ENCODE measurements at regions not wholly inside any gene's neighbourhood (a gene's known extent, or its start where the extent isn't known, plus 50 kb on each side); places are given as distances from the start of the nearest gene placed in this dataset.

GRCh38 chr4:155523358-155523757, 143.3 kb upstream of the GUCY1A1 start:
- Histone ChIP-seq H3K18ac (ENCODE audit: extremely low read depth, low read length) (no peak overlapping the region), H3K79me1 (ENCODE audit: low read depth, low read length) (no peaks in the 10 kb centered on the region), H2BK120ac (replicated peaks; ENCODE audit: low read depth, low read length) (no peak overlapping the region), H2BK20ac (ENCODE audit: low read length) (no peak overlapping the region), H3K9ac (replicated peaks in 1 of 4; ENCODE audit: extremely low read depth in 1 of 4, low read depth in 3 of 4, low read length in 3 of 4) (no peak overlapping the region), H2AFZ (ENCODE audit: low read length) (no peak overlapping the region), H3K36me3 (ENCODE audit: control insufficient read depth in 2 of 4, insufficient read depth in 4 of 4, low read length in 3 of 4) (no peaks in the 10 kb centered on the region), H3K4me1 (replicated peaks in 1 of 4; ENCODE audit: control insufficient read depth in 3 of 4, insufficient read depth in 4 of 4, low read length in 3 of 4) (no peaks in the 10 kb centered on the region), H3K14ac (ENCODE audit: insufficient read length) (no peak overlapping the region), H4K91ac (replicated peaks; ENCODE audit: insufficient read length, low read length) (no peak overlapping the region), H2BK12ac (ENCODE audit: low read depth, low read length) (no peak overlapping the region), H3K23me2 (ENCODE audit: low read depth, low read length) (no peaks in the 10 kb centered on the region), H4K5ac (ENCODE audit: insufficient read length, low read depth, low read length) (no peak overlapping the region), H2BK5ac (ENCODE audit: low read depth, low read length) (no peak overlapping the region), H4K8ac (ENCODE audit: extremely low read depth, insufficient read depth, low read length) (no peak overlapping the region), H3K27ac (ENCODE audit: low read depth, low read length) (no peak overlapping the region), H3K9me3 (ENCODE audit: insufficient read depth in 2 of 2, low read depth in 1 of 2, low read length in 1 of 2) (peaks cover 8 to 12% of the 10 kb centered on the region in 2 experiments; a peak in 2 of 4 replicates), H3K27me3 (replicated peaks in 1 of 4; ENCODE audit: control insufficient read depth in 3 of 4, extremely low read depth in 1 of 4, insufficient read depth in 3 of 4, low read length in 3 of 4) (no peaks in the 10 kb centered on the region), H2AK5ac (ENCODE audit: low read depth, low read length) (no peak overlapping the region), H3K4me2 (ENCODE audit: insufficient read depth in 1 of 2, low read depth in 2 of 2, low read length in 2 of 2) (no peak overlapping the region), H3K56ac (replicated peaks; ENCODE audit: insufficient read length, low read depth, low read length) (no peak overlapping the region), H4K20me1 (replicated peaks in 1 of 2; ENCODE audit: control insufficient read depth in 1 of 2, insufficient read depth in 2 of 2, low read length in 2 of 2) (no peaks in the 10 kb centered on the region), H3K4ac (replicated peaks; ENCODE audit: insufficient read length, low read depth, low read length) (no peak overlapping the region), H3K23ac (ENCODE audit: insufficient read length) (no peak overlapping the region), H3K4me3 (ENCODE audit: extremely low read depth in 1 of 4, insufficient read depth in 2 of 4, low read depth in 3 of 4, low read length in 4 of 4) (no peak overlapping the region), H2BK15ac (ENCODE audit: low read length) (no peak overlapping the region), H3K79me2 (ENCODE audit: control insufficient read depth in 1 of 2, insufficient read depth in 2 of 2, low read length in 2 of 2) (no peaks in the 10 kb centered on the region)
- POLR2A ChIA-PET (ENCODE audit: partially characterized antibody) = no interaction called here
- CTCF ChIA-PET (ENCODE audit: partially characterized antibody) = interaction anchor here (1.7 to 1.9 kb wide), 2 partner anchors 9 to 263 kb away, joined by 4 to 8 read pairs; no protein-coding TSS in a partner anchor
- FAIRE-seq = no peak
- 94% methylated on average over 2 of the region's 2 CpGs; no CpG with 5 or more reads in 1 of the 2 experiments for WGBS, 2 experiments (ENCODE audit: extremely low coverage in 1 of 2, insufficient coverage in 1 of 2, insufficient read length in 1 of 2, insufficient replicate concordance in 2 of 2, low coverage in 1 of 2, low lambda C conversion rate in 2 of 2, missing lambda C conversion rate in 1 of 2)
- TF ChIP-seq SP4 (IDR thresholded peaks at IDR 0.05; ENCODE audit: low read length) = no peak
- no peak for TF ChIP-seq TAF7 (optimal IDR thresholded peaks at IDR 0.05; ENCODE audit: borderline replicate concordance, low read depth, low read length)
- no peak for TF ChIP-seq TBP (IDR thresholded peaks at IDR 0.05; ENCODE audit: low read depth, low read length)
- TF ChIP-seq RAD21 (IDR thresholded peaks at IDR 0.05 in 1 of 2, conservative IDR thresholded peaks at IDR 0.05 in 1 of 2; ENCODE audit: low read depth in 2 of 2, low read length in 2 of 2) = no peak
- TF ChIP-seq PHF8 (conservative IDR thresholded peaks at IDR 0.05; ENCODE audit: low read depth, low read length) = no peak
- no peak for TF ChIP-seq EGR1 (IDR thresholded peaks at IDR 0.05; ENCODE audit: borderline replicate concordance, low read depth, low read length)
- no peak for DNase-seq (ENCODE audit: low read depth in 1 of 2, low spot score in 2 of 2)

Measured in H1 (cell line).